ENCODE measurements at regions not wholly inside any gene's neighbourhood (a gene's known extent, or its start where the extent isn't known, plus 50 kb on each side); places are given as distances from the start of the nearest gene placed in this dataset.

- no peak for TF ChIP-seq RAD21 (conservative IDR thresholded peaks at IDR 0.05)
- TF ChIP-seq CTCF (IDR thresholded peaks at IDR 0.05; ENCODE audit: poor library complexity, severe bottlenecking), result no peak
- TF ChIP-seq EZH2 (IDR thresholded peaks at IDR 0.05; ENCODE audit: borderline replicate concordance, insufficient read depth, low read length, poor library complexity, severe bottlenecking), result no peak
- TF ChIP-seq POLR2AphosphoS5 (IDR thresholded peaks at IDR 0.05), result no peak
- no peak for TF ChIP-seq EP300 (conservative IDR thresholded peaks at IDR 0.05; ENCODE audit: poor library complexity, severe bottlenecking)
- TF ChIP-seq REST (IDR thresholded peaks at IDR 0.05; ENCODE audit: borderline replicate concordance), result no peak
- TF ChIP-seq SMC3 (conservative IDR thresholded peaks at IDR 0.05; ENCODE audit: poor library complexity), result no peak
- no peak for TF ChIP-seq TAF1 (IDR thresholded peaks at IDR 0.05; ENCODE audit: low read depth)
These were observed 1111.4 kb upstream of the CITED2 start for GRCh38 chr6:140485740-140486449.

Data from neural cell (in vitro differentiated cells).